Neural progenitor cell (in vitro differentiated cells): ENCODE measurements at regions not wholly inside any gene's neighbourhood (a gene's known extent, or its start where the extent isn't known, plus 50 kb on each side); places are given as distances from the start of the nearest gene placed in this dataset.

ENCODE experiments used
- DNase-seq: peaks from one replicate; pipeline ENCODE4 v3.0.0-alpha.2; 2016; ENCODE audit warnings: low spot score
- H2AFZ ChIP-seq: fragments of 200-600 bp; sonication (generic); replicated peaks from 2 replicates; pipeline ENCODE4 v1.6.1; 2016; ENCODE audit warnings: antibody characterized with exemption
- H3F3A ChIP-seq: fragments of 200-600 bp; sonication (generic); 2 replicates; pipeline ENCODE4 v1.6.1; 2016; ENCODE audit warnings: antibody characterized with exemption, low read depth
- H3K27ac ChIP-seq: fragments of 200-600 bp; sonication (generic); 2 replicates; pipeline ENCODE4 v1.5.1; 2016; ENCODE audit warnings: mild to moderate bottlenecking
- H3K27me3 ChIP-seq: fragments of 200-600 bp; sonication (generic); 2 replicates; pipeline ENCODE4 v1.6.1; 2016; ENCODE audit warnings: mild to moderate bottlenecking, moderate library complexity
- H3K36me3 ChIP-seq: fragments of 200-600 bp; sonication (generic); 2 replicates; pipeline ENCODE4 v1.5.1; 2016
- H3K4me1 ChIP-seq: fragments of 200-600 bp; sonication (generic); 2 replicates; pipeline ENCODE4 v1.6.1; 2016; ENCODE audit warnings: mixed run types
- H3K4me2 ChIP-seq: fragments of 200-600 bp; sonication (generic); 2 replicates; pipeline ENCODE4 v1.6.1; 2016
- H3K4me3 ChIP-seq: fragments of 200-600 bp; sonication (generic); 2 replicates; pipeline ENCODE4 v1.5.1; 2016
- H3K79me2 ChIP-seq: fragments of 200-600 bp; sonication (generic); 2 replicates; pipeline ENCODE4 v1.6.1; 2016; ENCODE audit warnings: low read depth
- H3K9ac ChIP-seq: fragments of 200-600 bp; sonication (generic); 2 replicates; pipeline ENCODE4 v1.6.1; 2016
- H3K9me3 ChIP-seq: fragments of 200-600 bp; sonication (generic); 2 replicates; pipeline ENCODE4 v1.5.1; 2016; ENCODE audit warnings: low read depth
- H4K20me1 ChIP-seq: fragments of 200-600 bp; sonication (generic); 2 replicates; pipeline ENCODE4 v1.6.1; 2016; ENCODE audit warnings: low read depth
- H3K27ac Mint-ChIP-seq: 3 replicates; pipeline ENCODE4 v1.8.0; 2021; ENCODE audit warnings: mixed read lengths
- H3K27me3 Mint-ChIP-seq: 2 replicates; pipeline ENCODE4 v1.8.0; 2022; ENCODE audit warnings: low read depth, mild to moderate bottlenecking, inconsistent platforms, moderate library complexity, mixed read lengths; ENCODE audit not compliant: insufficient read depth
- H3K36me3 Mint-ChIP-seq: 3 replicates; pipeline ENCODE4 v1.8.0; 2021; ENCODE audit warnings: mixed read lengths
- H3K4me1 Mint-ChIP-seq: 3 replicates; pipeline ENCODE4 v1.8.0; 2021; ENCODE audit warnings: mixed read lengths
- H3K4me3 Mint-ChIP-seq: 3 replicates; pipeline ENCODE4 v1.8.0; 2021; ENCODE audit warnings: mild to moderate bottlenecking, moderate library complexity, mixed read lengths
- H3K9me3 Mint-ChIP-seq: 3 replicates; pipeline ENCODE4 v1.8.0; 2020; ENCODE audit warnings: mixed read lengths
- EZH2 ChIP-seq: fragments of 200-600 bp; sonication (generic); IDR thresholded peaks from 2 replicates; pipeline ENCODE4 v1.6.1; 2017; ENCODE audit warnings: antibody characterized with exemption, mild to moderate bottlenecking, moderate library complexity
- EZH2phosphoT487 ChIP-seq: fragments of 200-600 bp; sonication (generic); IDR thresholded peaks from 2 replicates; pipeline ENCODE4 v1.6.1; 2017; ENCODE audit warnings: antibody characterized with exemption
- TF ChIP-seq, protein P1 (sequence below): fragments of 200-600 bp; sonication (generic); IDR thresholded peaks from 2 replicates; pipeline ENCODE4 v1.5.1; 2017; ENCODE audit warnings: antibody characterized with exemption, mild to moderate bottlenecking

DNA sequence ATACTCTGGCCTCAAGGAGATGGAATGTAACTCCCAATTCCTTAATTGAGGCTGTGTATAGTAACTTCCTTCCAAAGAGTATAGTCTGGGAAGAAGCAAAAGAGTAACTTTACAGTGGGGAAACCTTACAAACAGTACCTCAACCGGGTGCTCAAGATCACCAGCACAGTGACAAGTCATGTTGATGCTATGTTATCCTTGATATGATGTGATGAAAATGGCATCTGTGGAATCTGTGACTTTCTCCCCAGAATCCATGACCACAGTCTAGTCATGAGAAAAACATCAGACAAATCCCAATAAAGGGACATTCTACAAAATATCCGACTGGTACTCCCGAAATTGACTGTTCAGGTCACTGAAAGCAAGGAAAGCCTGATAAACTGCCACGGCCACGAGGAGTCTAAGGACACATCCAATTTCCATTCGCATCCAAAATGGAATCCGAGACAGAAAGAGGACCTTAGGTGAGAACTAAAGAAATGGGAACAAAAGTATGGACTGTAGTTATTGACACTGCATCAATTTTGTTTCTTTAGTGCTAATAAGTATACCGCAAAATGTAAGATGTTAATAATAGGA lies 97.3 kb upstream of the FRMD6 start:
- no peaks in the 10 kb centered on the region for H3K9me3 ChIP-seq
- H3K27ac ChIP-seq, result no peak overlapping the region
- TF ChIP-seq, protein P1, sequence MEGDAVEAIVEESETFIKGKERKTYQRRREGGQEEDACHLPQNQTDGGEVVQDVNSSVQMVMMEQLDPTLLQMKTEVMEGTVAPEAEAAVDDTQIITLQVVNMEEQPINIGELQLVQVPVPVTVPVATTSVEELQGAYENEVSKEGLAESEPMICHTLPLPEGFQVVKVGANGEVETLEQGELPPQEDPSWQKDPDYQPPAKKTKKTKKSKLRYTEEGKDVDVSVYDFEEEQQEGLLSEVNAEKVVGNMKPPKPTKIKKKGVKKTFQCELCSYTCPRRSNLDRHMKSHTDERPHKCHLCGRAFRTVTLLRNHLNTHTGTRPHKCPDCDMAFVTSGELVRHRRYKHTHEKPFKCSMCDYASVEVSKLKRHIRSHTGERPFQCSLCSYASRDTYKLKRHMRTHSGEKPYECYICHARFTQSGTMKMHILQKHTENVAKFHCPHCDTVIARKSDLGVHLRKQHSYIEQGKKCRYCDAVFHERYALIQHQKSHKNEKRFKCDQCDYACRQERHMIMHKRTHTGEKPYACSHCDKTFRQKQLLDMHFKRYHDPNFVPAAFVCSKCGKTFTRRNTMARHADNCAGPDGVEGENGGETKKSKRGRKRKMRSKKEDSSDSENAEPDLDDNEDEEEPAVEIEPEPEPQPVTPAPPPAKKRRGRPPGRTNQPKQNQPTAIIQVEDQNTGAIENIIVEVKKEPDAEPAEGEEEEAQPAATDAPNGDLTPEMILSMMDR, result no peak
- no peak for TF ChIP-seq EZH2
- no peak for TF ChIP-seq EZH2phosphoT487
- H3K4me1 Mint-ChIP-seq, result no peaks in the 10 kb centered on the region
- no peaks in the 10 kb centered on the region for H3K4me1 ChIP-seq
- DNase-seq, result no peak
- peaks cover 2% of the 10 kb centered on the region for H3K27me3 Mint-ChIP-seq
- H3K9me3 Mint-ChIP-seq, result peaks cover 4% of the 10 kb centered on the region
- no peak overlapping the region for H3K4me3 Mint-ChIP-seq
- H3K79me2 ChIP-seq, result no peaks in the 10 kb centered on the region
- H3K27ac Mint-ChIP-seq, result no peak overlapping the region
- no peaks in the 10 kb centered on the region for H3K36me3 ChIP-seq
- H4K20me1 ChIP-seq, result no peaks in the 10 kb centered on the region
- no peaks in the 10 kb centered on the region for H3F3A ChIP-seq
- no peaks in the 10 kb centered on the region for H3K27me3 ChIP-seq
- H3K36me3 Mint-ChIP-seq, result no peaks in the 10 kb centered on the region
- H3K9ac ChIP-seq, result no peak overlapping the region
- no peak overlapping the region for H3K4me3 ChIP-seq
- H2AFZ ChIP-seq, result no peak overlapping the region
- no peak overlapping the region for H3K4me2 ChIP-seq

DNA sequence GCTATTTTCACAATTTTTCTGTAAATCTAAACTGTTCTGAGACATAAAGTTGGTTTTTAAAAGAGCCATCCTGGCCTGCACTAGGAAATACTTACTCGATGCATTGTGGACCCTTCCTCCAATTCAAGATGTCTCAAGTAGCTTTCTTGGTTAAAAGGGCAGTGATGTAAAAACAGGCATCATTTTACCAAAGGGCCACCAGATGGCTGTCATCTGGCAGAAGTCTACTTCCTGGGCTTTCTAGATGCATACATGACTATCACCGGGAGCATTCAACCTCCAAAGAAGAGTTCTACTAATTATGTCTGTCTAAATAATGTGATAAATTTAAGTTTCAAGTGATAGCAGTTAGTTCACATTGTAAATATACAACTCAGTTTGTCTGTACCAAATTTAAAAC lies 96.8 kb upstream of the FRMD6 start:
- Histone ChIP-seq H3K79me2 (no peaks in the 10 kb centered on the region), H2AFZ (no peak overlapping the region), H3K27me3 (no peaks in the 10 kb centered on the region), H3K4me3 (no peak overlapping the region), H3K9ac (no peak overlapping the region), H3F3A (no peaks in the 10 kb centered on the region), H3K4me2 (no peak overlapping the region), H3K27ac (no peak overlapping the region), H3K4me1 (no peaks in the 10 kb centered on the region), H3K36me3 (no peaks in the 10 kb centered on the region), H4K20me1 (no peaks in the 10 kb centered on the region), H3K9me3 (no peaks in the 10 kb centered on the region)
- no peak overlapping the region for H3K27ac Mint-ChIP-seq
- no peak for TF ChIP-seq EZH2
- TF ChIP-seq, protein P1, result peak; percentile 13
- no peak overlapping the region for H3K4me3 Mint-ChIP-seq
- no peaks in the 10 kb centered on the region for H3K36me3 Mint-ChIP-seq
- peaks cover 2% of the 10 kb centered on the region for H3K27me3 Mint-ChIP-seq
- H3K9me3 Mint-ChIP-seq, result peaks cover 4% of the 10 kb centered on the region
- H3K4me1 Mint-ChIP-seq, result no peaks in the 10 kb centered on the region
- DNase-seq, result peak; percentile 10

DNA sequence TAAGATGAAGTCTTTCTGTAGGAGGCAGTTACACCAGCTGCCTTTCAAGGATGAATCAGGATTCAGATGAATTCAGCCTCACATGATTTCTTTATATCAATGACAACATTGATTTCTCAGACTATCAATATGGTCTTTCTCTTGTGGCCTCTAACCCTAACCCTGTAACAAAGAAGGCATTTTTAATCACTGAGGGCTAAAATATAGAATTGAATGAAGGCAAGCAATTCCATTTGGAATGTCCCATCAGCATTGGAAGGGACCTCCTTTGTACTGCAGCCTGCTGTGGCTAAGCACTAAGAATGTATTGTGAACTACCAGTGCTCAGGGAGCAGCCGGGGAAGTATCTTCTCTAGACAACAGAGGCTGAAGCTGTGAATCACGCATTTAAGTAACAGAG lies 90.6 kb upstream of the FRMD6 start:
- peaks cover 17% of the 10 kb centered on the region for H3K4me1 ChIP-seq
- H3K9me3 ChIP-seq, result no peaks in the 10 kb centered on the region
- H2AFZ ChIP-seq, result no peak overlapping the region
- H3K4me3 ChIP-seq, result no peak overlapping the region
- Mint-ChIP-seq H3K4me3 (no peak overlapping the region), H3K4me1 (peaks cover 35% of the 10 kb centered on the region), H3K9me3 (peaks cover 5% of the 10 kb centered on the region), H3K36me3 (peaks cover 4% of the 10 kb centered on the region), H3K27ac (no peak overlapping the region), H3K27me3 (peaks cover 8% of the 10 kb centered on the region)
- H3K27ac ChIP-seq, result no peak overlapping the region
- H3K4me2 ChIP-seq, result no peak overlapping the region
- TF ChIP-seq EZH2, result no peak
- TF ChIP-seq, protein P1, result no peak
- no peak for TF ChIP-seq EZH2phosphoT487
- no peaks in the 10 kb centered on the region for H3F3A ChIP-seq
- H4K20me1 ChIP-seq, result no peaks in the 10 kb centered on the region
- H3K9ac ChIP-seq, result no peak overlapping the region
- no peaks in the 10 kb centered on the region for H3K36me3 ChIP-seq
- H3K79me2 ChIP-seq, result no peaks in the 10 kb centered on the region
- no peaks in the 10 kb centered on the region for H3K27me3 ChIP-seq
- peak; percentile 47 for DNase-seq
